T-helper 2 cell (primary cell): ENCODE measurements at regions not wholly inside any gene's neighbourhood (a gene's known extent, or its start where the extent isn't known, plus 50 kb on each side); places are given as distances from the start of the nearest gene placed in this dataset.
"Not testable (repeated sequence)": the region's sequence is repeated elsewhere in the genome, so short reads cannot be mapped to it uniquely, and the experiment has no call there.

Source experiments
- DNase-seq, 5 experiments: peaks; one replicate each; pipeline versions ENCODE4 v3.0.0 to v3.0.0-alpha.2; 2012 to 2022

GRCh38 chr2:7390311-7390710 is 473.1 kb downstream of the RNF144A start:
- DNase-seq, result not testable (repeated sequence)

- no peak for DNase-seq
These were observed 475.0 kb downstream of the RNF144A start for GRCh38 chr2:7392076-7392787.

DNA sequence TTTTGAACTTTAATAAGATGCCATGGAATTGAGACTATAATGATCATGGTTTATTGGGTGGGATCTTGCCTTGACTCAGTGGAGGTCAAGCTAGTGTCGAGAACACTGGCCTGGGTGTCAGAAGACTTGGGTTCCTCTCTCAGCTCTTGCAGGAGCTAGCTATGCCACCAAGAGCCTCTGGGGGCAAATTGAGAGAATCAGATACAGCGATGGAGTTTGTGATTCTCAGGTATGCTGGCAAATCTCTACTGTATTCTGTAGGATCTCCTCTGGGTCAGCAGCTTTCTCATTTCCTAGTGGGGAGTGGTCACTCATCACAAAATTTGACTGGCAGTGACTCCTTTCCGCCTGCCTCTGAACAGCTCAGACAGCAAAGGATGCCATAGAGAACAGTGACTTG is 477.0 kb downstream of the RNF144A start:
- no peak for DNase-seq

- DNase-seq, result no peak
These were observed 483.4 kb downstream of the RNF144A start for GRCh38 chr2:7400628-7401027.

GRCh38 chr2:7403092-7403775 is 486.0 kb downstream of the RNF144A start:
- peak in 1 of 5 experiments; percentile 56 for DNase-seq

- DNase-seq, result no peak
These were observed 488.9 kb downstream of the RNF144A start for GRCh38 chr2:7405861-7406715.

DNA sequence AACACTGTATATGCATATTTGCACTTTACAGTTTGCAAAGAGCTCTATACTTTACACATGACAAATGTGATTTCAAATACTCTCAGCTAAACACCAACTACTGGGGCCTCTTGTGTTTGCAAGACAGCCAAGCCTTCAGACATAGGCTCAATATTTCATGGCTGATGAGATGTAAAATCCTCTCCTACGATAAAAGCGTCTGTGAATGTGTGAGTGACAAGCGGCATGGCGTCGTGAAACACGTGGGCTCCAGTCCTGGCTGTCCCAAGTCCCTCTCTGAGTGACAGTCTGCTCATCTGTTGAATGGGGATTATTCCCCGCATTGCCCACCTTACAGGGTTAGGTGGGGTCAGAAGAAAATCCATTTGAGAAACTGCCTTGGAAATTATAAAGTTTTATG is 489.8 kb downstream of the RNF144A start:
- DNase-seq, result no peak

DNA sequence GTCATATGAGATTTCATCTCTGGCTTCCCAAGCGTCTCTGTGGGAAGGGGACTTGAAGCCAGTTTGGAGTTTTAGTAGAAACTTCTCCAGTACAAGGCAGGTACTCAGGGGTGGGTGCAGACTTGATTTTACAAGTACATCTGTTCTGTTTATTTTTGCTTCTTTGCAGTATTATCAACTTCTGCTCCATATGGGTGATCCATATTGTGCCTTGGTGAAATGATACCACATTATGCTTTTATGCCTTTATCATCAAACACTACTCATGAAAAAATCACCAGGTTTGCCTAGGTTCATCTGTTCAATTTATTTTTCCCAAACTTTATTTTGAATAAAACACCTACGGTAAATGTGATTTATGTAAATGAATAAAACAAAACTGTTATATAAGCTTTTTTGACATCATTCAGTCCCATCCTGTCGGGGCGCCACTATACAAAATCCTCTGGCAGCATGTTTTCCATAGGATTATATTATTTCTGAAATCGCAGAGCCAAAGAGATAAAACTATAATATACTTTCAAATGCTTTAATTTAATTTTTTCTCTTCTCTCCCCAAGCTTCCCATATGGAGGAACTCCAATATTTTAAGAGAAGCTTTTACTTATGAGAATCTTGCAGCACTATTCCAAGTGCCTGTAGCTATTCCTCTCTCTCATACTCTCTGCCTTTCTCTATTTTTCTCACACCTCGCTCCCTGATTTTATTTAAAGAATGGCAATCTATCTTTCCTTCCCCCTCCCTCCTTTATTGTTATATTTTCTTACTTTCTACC is 490.9 kb downstream of the RNF144A start:
- no peak for DNase-seq

GRCh38 chr2:7411691-7412090 is 494.5 kb downstream of the RNF144A start:
- DNase-seq, result no peak

GRCh38 chr2:7417845-7418742 is 500.9 kb downstream of the RNF144A start:
- DNase-seq, result no peak

DNA sequence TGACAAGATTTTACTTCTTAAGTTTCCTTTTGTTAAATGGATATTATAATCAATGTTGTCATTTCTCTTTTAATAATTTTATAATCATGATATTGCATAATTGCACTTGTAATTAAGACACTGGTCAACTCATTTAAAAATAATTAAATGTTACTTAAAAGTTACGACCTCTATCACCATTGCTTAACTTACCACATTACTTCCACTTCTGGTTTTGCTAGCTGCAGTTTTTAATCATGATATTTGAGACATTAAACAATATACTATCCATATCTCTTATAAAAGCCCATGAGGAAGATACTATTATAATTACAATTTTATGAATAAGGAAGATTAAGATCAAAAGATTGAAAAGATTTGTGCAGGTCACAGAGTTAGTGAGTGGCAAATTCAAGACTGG is 502.0 kb downstream of the RNF144A start:
- DNase-seq, result no peak

- no peak for DNase-seq
These were observed 502.7 kb downstream of the RNF144A start for GRCh38 chr2:7419814-7420311.

GRCh38 chr2:7420530-7420929 is 503.3 kb downstream of the RNF144A start:
- DNase-seq, result no peak

DNA sequence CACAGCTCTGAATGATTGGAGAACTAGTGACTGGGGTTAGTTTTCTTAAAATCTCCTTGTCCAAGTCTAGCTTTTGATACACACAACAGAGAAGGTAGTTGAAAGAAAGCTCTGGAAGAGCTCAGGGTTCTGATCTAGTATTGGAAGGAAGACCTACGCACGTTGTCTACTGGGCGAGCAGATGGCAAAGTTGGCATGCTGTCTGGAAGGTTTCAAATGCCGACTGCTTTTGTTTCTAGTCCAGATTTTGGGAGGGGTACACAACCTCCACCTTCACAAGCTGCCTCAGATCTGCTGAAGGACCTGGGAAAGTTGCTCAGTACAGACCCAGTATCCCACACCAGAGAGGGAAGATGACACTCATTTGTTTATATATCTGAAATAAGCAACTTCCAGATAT is 507.3 kb downstream of the RNF144A start:
- DNase-seq, result no peak

- DNase-seq, result peak in 2 of 5 experiments; percentile 55 to 70
These were observed 510.3 kb downstream of the RNF144A start for GRCh38 chr2:7427293-7428060.

DNA sequence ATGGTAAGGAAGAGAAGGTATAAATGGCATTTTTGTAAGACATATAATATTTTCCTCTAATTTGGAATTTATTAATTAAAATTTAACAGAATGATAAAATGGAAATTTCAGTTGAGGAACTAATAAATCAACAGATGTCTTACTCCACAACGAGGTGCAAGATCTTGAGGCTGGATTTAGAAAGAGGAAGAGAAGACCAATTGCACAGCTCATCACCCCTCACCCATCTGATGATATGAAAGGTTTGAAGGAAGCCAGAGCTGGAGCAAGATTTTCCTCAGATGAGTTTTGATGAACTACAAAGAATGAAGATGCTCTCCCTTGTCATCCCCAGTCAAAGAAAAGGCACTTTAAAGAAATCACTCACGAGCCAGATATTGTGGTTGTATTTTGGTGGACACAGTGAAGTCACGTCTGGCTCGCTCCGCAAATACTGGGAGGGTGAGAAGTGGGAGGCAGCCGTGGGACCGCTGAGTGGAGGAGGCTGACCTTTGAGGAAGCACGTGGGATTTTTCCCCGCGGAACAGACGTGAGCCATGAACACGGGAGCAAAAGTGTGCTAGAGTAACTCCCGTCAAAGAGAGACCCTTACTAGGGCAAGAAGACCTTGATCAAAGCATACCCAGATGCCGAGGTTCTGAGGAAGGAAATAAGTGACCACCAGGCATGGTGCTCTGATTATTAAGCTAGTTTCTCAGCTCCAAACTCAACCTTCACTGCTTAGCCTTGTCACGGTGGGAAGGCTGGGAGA is 511.4 kb downstream of the RNF144A start:
- no peak for DNase-seq

DNA sequence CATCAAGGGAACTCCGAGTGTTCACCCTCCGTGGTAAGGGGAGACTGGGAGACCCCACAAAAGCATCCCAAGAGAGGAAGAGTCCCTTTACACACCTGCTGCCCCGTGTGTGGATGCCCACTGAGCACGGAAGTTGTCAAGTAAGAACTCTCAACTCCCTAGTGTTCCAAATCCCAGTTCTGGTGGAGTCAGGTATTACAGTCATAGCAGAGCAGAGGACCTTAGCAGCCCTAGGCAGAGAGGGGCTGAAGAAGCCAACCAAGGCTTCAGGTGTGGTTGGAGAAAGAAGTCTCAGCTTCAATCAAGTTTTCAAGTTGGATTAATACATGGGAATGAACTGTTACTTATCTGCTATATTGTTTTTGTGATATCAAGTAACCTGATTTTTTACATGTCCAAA is 512.5 kb downstream of the RNF144A start:
- DNase-seq, result peak in 1 of 5 experiments; percentile 40

GRCh38 chr2:7430421-7430868 is 513.2 kb downstream of the RNF144A start:
- peak in 1 of 5 experiments; percentile 70 for DNase-seq

DNA sequence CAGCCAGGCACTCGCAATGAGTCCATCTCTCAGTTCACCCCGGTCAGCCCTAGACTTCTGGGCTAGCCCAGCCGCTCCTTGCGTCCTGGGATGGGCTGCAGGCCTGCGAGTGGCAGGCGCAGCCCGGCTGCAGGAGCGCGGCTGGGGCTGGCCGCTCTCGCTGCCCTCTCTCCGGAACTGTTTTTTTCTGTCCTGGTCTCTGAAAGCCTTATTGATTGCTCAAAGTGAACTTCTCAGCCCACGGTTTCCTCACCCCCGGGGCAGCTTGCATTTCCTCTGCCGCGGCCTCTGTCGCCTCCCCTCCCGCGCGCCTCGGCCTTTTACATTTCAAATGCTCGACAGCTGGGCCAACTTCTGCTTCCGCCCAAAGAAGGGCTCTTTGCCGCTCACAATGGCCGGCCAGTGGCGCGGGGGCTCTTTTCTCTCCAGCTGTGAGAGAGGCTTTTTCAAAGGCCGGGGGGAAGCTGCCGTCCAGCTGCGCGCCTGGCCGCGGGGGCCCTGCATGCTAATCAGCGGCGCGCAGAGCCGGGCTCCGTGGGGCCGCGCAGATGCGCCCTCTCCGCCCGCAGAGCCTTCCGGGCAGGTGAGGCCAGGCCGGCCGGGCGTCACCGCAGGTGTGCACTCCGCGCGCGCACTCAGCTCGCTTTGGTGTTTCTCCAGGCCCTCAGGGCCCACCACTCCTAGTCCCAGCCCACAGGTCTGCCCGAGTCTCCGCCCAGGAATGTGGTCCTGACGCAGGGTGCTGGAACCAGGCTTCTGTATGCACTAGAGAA is 513.8 kb downstream of the RNF144A start:
- peak in 1 of 5 experiments; percentile 81 for DNase-seq
